ENCODE measurements at regions not wholly inside any gene's neighbourhood (a gene's known extent, or its start where the extent isn't known, plus 50 kb on each side); places are given as distances from the start of the nearest gene placed in this dataset.

DNA sequence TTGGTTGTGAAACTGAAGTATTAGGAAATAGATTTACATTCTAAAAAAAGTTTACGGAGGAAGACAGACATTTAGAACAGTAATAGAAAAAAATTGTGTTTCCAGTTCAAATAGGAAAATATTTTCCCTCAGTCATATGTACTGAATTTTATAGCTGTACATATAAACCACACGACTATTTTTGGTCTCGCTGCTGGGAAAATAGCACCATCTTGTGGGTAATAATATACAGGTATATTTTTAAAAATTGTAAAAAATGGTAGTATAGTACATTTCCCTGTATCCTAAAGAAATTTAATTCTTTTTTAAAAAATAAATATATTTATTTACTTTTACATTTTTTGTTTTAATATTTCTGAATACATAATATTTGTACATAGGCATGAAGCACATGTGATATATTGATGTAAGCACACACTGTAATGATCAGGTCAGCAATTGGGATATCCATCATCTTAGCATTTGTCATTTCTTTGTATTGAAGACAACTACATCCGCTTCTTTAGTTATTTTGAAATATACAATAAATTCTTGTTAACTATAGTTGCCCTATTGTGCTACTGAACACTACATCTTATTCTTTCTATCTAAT is 168.6 kb downstream of the ALX1 start:
- H3K4me3 ChIP-seq: no peak overlapping the region
- ChIA-PET CTCF (interaction anchor here (0.6 to 4.4 kb wide), 8 partner anchors 9 to 374 kb away, joined by 3 to 22 read pairs (median 4); no protein-coding TSS in a partner anchor), POLR2A (interaction anchor here (0.6 to 0.7 kb wide), 2 partner anchors 260 to 346 kb away, joined by 3 to 8 read pairs; no protein-coding TSS in a partner anchor)
- H3K9me3 ChIP-seq: no peaks in the 10 kb centered on the region
- DNase-seq (ENCODE audit: low read depth in 1 of 2, low spot score in 1 of 2) (peak in 1 of 2 experiments; percentile 25), ATAC-seq (peak in 1 of 2 experiments; percentile 39; a peak in 1 of 6 replicates), FAIRE-seq (no peak)
- no peak overlapping the region for H3K4me2 ChIP-seq
- H3K4me1 ChIP-seq: peaks cover 15% of the 10 kb centered on the region; the same call in 1 of the 3 replicates
- no peak overlapping the region for H3K27ac ChIP-seq
- 23% methylated on average over 4 of the region's 4 CpGs for WGBS (ENCODE audit: missing lambda C conversion rate)
- TF ChIP-seq TP53 (CRISPR knock-in tag; IDR thresholded peaks at IDR 0.05) (no peak), RAD21 (conservative IDR thresholded peaks at IDR 0.05 in 1 of 2, IDR thresholded peaks at IDR 0.05 in 1 of 2) (peak; percentile 67 to 72; a peak in 4 of 5 replicates), SMC3 (IDR thresholded peaks at IDR 0.05) (peak; percentile 76)
- TF ChIP-seq, protein P1, sequence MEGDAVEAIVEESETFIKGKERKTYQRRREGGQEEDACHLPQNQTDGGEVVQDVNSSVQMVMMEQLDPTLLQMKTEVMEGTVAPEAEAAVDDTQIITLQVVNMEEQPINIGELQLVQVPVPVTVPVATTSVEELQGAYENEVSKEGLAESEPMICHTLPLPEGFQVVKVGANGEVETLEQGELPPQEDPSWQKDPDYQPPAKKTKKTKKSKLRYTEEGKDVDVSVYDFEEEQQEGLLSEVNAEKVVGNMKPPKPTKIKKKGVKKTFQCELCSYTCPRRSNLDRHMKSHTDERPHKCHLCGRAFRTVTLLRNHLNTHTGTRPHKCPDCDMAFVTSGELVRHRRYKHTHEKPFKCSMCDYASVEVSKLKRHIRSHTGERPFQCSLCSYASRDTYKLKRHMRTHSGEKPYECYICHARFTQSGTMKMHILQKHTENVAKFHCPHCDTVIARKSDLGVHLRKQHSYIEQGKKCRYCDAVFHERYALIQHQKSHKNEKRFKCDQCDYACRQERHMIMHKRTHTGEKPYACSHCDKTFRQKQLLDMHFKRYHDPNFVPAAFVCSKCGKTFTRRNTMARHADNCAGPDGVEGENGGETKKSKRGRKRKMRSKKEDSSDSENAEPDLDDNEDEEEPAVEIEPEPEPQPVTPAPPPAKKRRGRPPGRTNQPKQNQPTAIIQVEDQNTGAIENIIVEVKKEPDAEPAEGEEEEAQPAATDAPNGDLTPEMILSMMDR (IDR thresholded peaks at IDR 0.05): peak; percentile 75

DNA sequence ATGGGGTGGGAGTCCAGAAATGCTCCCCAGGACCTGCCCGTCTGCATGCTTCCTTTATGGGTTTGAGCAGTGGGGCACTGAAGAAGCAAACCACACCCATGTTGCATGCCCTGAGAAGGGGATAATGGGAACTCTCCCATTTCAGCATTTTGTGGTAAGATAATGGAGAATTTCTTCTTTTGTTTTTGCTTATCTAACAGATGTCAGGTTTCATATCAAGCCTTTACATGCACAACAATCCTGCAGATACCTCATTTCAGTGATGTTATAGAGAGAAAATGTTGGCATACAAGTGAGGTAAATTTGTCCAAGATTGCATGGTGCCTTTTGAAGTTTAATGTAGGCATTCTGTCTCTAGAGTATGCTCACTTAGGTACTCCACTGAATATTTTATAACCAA is 177.0 kb downstream of the ALX1 start:
- H3K27ac ChIP-seq: no peak overlapping the region
- H3K4me2 ChIP-seq: no peak overlapping the region
- 64% methylated on average over 1 of the region's 1 CpG for WGBS (ENCODE audit: missing lambda C conversion rate)
- ChIA-PET CTCF (no interaction called here), POLR2A (no interaction called here)
- TF ChIP-seq, protein P2, sequence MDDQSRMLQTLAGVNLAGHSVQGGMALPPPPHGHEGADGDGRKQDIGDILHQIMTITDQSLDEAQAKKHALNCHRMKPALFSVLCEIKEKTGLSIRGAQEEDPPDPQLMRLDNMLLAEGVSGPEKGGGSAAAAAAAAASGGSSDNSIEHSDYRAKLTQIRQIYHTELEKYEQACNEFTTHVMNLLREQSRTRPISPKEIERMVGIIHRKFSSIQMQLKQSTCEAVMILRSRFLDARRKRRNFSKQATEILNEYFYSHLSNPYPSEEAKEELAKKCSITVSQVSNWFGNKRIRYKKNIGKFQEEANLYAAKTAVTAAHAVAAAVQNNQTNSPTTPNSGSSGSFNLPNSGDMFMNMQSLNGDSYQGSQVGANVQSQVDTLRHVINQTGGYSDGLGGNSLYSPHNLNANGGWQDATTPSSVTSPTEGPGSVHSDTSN (IDR thresholded peaks at IDR 0.05): no peak
- TF ChIP-seq POLR2AphosphoS2 (conservative IDR thresholded peaks at IDR 0.05; ENCODE audit: low read length): no peak
- TF ChIP-seq ZFP36 (IDR thresholded peaks at IDR 0.05; ENCODE audit: borderline replicate concordance, partially characterized antibody): no peak
- TF ChIP-seq, protein P3, sequence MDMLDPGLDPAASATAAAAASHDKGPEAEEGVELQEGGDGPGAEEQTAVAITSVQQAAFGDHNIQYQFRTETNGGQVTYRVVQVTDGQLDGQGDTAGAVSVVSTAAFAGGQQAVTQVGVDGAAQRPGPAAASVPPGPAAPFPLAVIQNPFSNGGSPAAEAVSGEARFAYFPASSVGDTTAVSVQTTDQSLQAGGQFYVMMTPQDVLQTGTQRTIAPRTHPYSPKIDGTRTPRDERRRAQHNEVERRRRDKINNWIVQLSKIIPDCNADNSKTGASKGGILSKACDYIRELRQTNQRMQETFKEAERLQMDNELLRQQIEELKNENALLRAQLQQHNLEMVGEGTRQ (IDR thresholded peaks at IDR 0.05): no peak
- TF ChIP-seq TP53 (CRISPR knock-in tag; IDR thresholded peaks at IDR 0.05): no peak
- TF ChIP-seq NR3C1 (IDR thresholded peaks at IDR 0.05): no peak
- TF ChIP-seq HOXB5 (CRISPR knock-in tag; IDR thresholded peaks at IDR 0.05): no peak
- TF ChIP-seq ESRRA (IDR thresholded peaks at IDR 0.05; ENCODE audit: borderline replicate concordance, low read length): no peak
- no peak for TF ChIP-seq HOXA7 (CRISPR knock-in tag; IDR thresholded peaks at IDR 0.05)
- H3K9me3 ChIP-seq: no peaks in the 10 kb centered on the region
- ATAC-seq (no peak), FAIRE-seq (no peak), DNase-seq (ENCODE audit: low read depth in 1 of 2, low spot score in 1 of 2) (no peak)
- no peaks in the 10 kb centered on the region for H3K4me1 ChIP-seq
- H3K4me3 ChIP-seq: no peak overlapping the region

DNA sequence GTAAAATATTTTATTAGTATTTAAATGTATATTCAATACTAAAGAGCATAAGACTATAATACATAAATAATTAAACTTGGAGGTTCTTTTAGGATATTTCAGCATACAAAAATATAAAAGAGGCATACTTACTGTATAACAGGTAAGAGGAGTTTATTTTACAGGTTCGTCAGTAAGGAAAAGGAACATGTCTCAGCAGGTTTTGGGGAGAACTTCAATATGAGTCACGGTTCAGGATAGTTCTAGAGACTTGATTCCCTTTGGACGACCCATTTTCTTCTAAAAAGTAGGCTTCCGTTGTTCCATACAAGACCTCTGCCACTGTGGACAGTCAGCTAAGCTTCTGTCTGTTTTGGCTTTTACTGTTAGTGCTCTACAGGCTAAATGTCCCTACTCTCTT is 181.1 kb downstream of the ALX1 start:
- no peaks in the 10 kb centered on the region for H3K4me1 ChIP-seq
- DNase-seq (ENCODE audit: low read depth in 1 of 2, low spot score in 1 of 2): no peak
- no peak overlapping the region for H3K27ac ChIP-seq
- no peak for ATAC-seq
- H3K9me3 ChIP-seq: no peaks in the 10 kb centered on the region
- no peak overlapping the region for H3K4me3 ChIP-seq
- FAIRE-seq: no peak
- CTCF ChIA-PET: no interaction called here
- no peak overlapping the region for H3K4me2 ChIP-seq
- POLR2A ChIA-PET: no interaction called here
- 57% methylated on average over 4 of the region's 4 CpGs for WGBS (ENCODE audit: missing lambda C conversion rate)
- TF ChIP-seq ESRRA (IDR thresholded peaks at IDR 0.05; ENCODE audit: borderline replicate concordance, low read length) (no peak), KDM5A (IDR thresholded peaks at IDR 0.05) (no peak), MYC (IDR thresholded peaks at IDR 0.05; ENCODE audit: borderline replicate concordance, low read length) (no peak), HOXA7 (CRISPR knock-in tag; IDR thresholded peaks at IDR 0.05) (no peak), NPAS2 (CRISPR knock-in tag; IDR thresholded peaks at IDR 0.05; ENCODE audit: borderline replicate concordance) (no peak), HOXB13 (CRISPR knock-in tag; IDR thresholded peaks at IDR 0.05; ENCODE audit: low read depth) (no peak), CHD2 (IDR thresholded peaks at IDR 0.05; ENCODE audit: low read length, partially characterized antibody) (no peak), KDM1A (IDR thresholded peaks at IDR 0.05; ENCODE audit: low read depth) (no peak), EP300 (IDR thresholded peaks at IDR 0.05) (no peak), TFCP2L1 (CRISPR knock-in tag; IDR thresholded peaks at IDR 0.05) (no peak), CBX8 (IDR thresholded peaks at IDR 0.05) (no peak)
- TF ChIP-seq, protein P4, sequence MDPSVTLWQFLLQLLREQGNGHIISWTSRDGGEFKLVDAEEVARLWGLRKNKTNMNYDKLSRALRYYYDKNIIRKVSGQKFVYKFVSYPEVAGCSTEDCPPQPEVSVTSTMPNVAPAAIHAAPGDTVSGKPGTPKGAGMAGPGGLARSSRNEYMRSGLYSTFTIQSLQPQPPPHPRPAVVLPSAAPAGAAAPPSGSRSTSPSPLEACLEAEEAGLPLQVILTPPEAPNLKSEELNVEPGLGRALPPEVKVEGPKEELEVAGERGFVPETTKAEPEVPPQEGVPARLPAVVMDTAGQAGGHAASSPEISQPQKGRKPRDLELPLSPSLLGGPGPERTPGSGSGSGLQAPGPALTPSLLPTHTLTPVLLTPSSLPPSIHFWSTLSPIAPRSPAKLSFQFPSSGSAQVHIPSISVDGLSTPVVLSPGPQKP (IDR thresholded peaks at IDR 0.05; ENCODE audit: low read depth, low read length): no peak
- TF ChIP-seq, protein P5, sequence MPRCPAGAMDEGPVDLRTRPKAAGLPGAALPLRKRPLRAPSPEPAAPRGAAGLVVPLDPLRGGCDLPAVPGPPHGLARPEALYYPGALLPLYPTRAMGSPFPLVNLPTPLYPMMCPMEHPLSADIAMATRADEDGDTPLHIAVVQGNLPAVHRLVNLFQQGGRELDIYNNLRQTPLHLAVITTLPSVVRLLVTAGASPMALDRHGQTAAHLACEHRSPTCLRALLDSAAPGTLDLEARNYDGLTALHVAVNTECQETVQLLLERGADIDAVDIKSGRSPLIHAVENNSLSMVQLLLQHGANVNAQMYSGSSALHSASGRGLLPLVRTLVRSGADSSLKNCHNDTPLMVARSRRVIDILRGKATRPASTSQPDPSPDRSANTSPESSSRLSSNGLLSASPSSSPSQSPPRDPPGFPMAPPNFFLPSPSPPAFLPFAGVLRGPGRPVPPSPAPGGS (IDR thresholded peaks at IDR 0.05): no peak
- TF ChIP-seq, protein P2 (IDR thresholded peaks at IDR 0.05): no peak
